HG03378 (cell line): ENCODE measurements at regions not wholly inside any gene's neighbourhood (a gene's known extent, or its start where the extent isn't known, plus 50 kb on each side); places are given as distances from the start of the nearest gene placed in this dataset.
"Not testable (repeated sequence)": the region's sequence is repeated elsewhere in the genome, so short reads cannot be mapped to it uniquely, and the experiment has no call there.

Source experiments
- ATAC-seq: cut with Tn5 transposase; IDR thresholded peaks from one replicate; pipeline ENCODE4 v1.9.1; 2021; ENCODE audit warnings: mild to moderate bottlenecking, moderate library complexity; ENCODE audit not compliant: unreplicated experiment

- no peak for ATAC-seq
Measured at GRCh38 chr4:126856906-126857305, 775.9 kb upstream of the INTU start.

GRCh38 chr4:126859314-126859713 lies 773.4 kb upstream of the INTU start:
- ATAC-seq: no peak

- ATAC-seq: no peak
Measured at GRCh38 chr4:126859872-126860271, 772.9 kb upstream of the INTU start.

- no peak for ATAC-seq
Measured at GRCh38 chr4:126860308-126860707, 772.4 kb upstream of the INTU start.

GRCh38 chr4:126869967-126870366 lies 762.8 kb upstream of the INTU start:
- no peak for ATAC-seq

GRCh38 chr4:126871810-126872209 lies 760.9 kb upstream of the INTU start:
- no peak for ATAC-seq

- no peak for ATAC-seq
Measured at GRCh38 chr4:126874533-126874932, 758.2 kb upstream of the INTU start.

GRCh38 chr4:126888968-126889367 lies 743.8 kb upstream of the INTU start:
- ATAC-seq: no peak

- no peak for ATAC-seq
Measured at GRCh38 chr4:126890383-126890782, 742.4 kb upstream of the INTU start.

GRCh38 chr4:126890994-126891393 lies 741.8 kb upstream of the INTU start:
- no peak for ATAC-seq

- no peak for ATAC-seq
Measured at GRCh38 chr4:126894963-126895362, 737.8 kb upstream of the INTU start.

- ATAC-seq: no peak
Measured at GRCh38 chr4:126895988-126896570, 736.7 kb upstream of the INTU start.

- no peak for ATAC-seq
Measured at GRCh38 chr4:126897038-126897437, 735.7 kb upstream of the INTU start.

GRCh38 chr4:126898815-126899214 lies 733.9 kb upstream of the INTU start:
- ATAC-seq: no peak

- ATAC-seq: no peak
Measured at GRCh38 chr4:126899331-126899801, 733.4 kb upstream of the INTU start.

GRCh38 chr4:126906466-126906865 lies 726.3 kb upstream of the INTU start:
- no peak for ATAC-seq

GRCh38 chr4:126907389-126907788 lies 725.4 kb upstream of the INTU start:
- ATAC-seq: no peak

- no peak for ATAC-seq
Measured at GRCh38 chr4:126916049-126916625, 716.6 kb upstream of the INTU start.

- ATAC-seq: no peak
Measured at GRCh38 chr4:126916626-126917140, 716.1 kb upstream of the INTU start.

GRCh38 chr4:126922328-126922938 lies 710.3 kb upstream of the INTU start:
- not testable (repeated sequence) for ATAC-seq

GRCh38 chr4:126924237-126924636 lies 708.5 kb upstream of the INTU start:
- no peak for ATAC-seq

- ATAC-seq: not testable (repeated sequence)
Measured at GRCh38 chr4:126930059-126930458, 702.7 kb upstream of the INTU start.
